Transverse colon (tissue), 4 donors: ENCODE measurements at regions not wholly inside any gene's neighbourhood (a gene's known extent, or its start where the extent isn't known, plus 50 kb on each side); places are given as distances from the start of the nearest gene placed in this dataset.

ENCODE experiments used
- DNase-seq: peaks from one replicate; pipeline ENCODE4 v3.0.0-alpha.2; 2019
- H3K27ac ChIP-seq, 4 donors: fragments of 200-600 bp; sonication (generic); 2 replicates each; pipeline ENCODE4 v1.5.1; 2016 to 2018; ENCODE audit warnings: inconsistent platforms in 4 of 4
- H3K27me3 ChIP-seq: fragments of 200-600 bp; sonication (generic); 2 replicates; pipeline ENCODE4 v1.5.1; 2017; ENCODE audit warnings: inconsistent platforms
- H3K36me3 ChIP-seq, 4 donors: fragments of 200-600 bp; sonication (generic); 2 replicates each; pipeline ENCODE4 v1.5.1; 2017 to 2019; ENCODE audit warnings: inconsistent platforms in 4 of 4
- H3K4me1 ChIP-seq, 4 donors: fragments of 200-600 bp; sonication (generic); 2 replicates each; pipeline ENCODE4 v1.5.1; 2017 to 2020; ENCODE audit warnings: inconsistent platforms in 4 of 4
- H3K4me3 ChIP-seq, 4 donors: fragments of 200-600 bp; sonication (generic); 1 replicate in 1 of 4; 2 replicates in 3 of 4; pipeline versions ENCODE4 v1.5.1 to v1.6.1; 2017 to 2019; ENCODE audit warnings: inconsistent platforms in 4 of 4
- H3K9me3 ChIP-seq, 2 donors: fragments of 200-600 bp; sonication (generic); 2 replicates each; pipeline ENCODE4 v1.5.1; 2017 to 2019; ENCODE audit warnings: inconsistent platforms in 2 of 2
- EP300 ChIP-seq: sonication (generic); formaldehyde crosslinking; IDR thresholded peaks from one replicate; pipeline ENCODE4 v1.6.1; 2017; ENCODE audit warnings: antibody characterized with exemption, low read depth
- POLR2A ChIP-seq: fragments of 450-650 bp; IDR thresholded peaks from one replicate; pipeline ENCODE4 v1.6.1; 2016; ENCODE audit warnings: antibody characterized with exemption, mild to moderate bottlenecking, moderate library complexity
- POLR2AphosphoS5 ChIP-seq, 3 donors: sonication (generic); formaldehyde crosslinking; IDR thresholded peaks; one replicate each; pipeline ENCODE4 v1.6.1; 2016; ENCODE audit warnings: antibody characterized with exemption in 3 of 3
- WGBS, 2 donors: methylation state at CpG; one replicate each; pipeline ENCODE4 v1.1.5; 2018; ENCODE audit warnings: low coverage in 1 of 2; 5-methylcytosine and 5-hydroxymethylcytosine counted together
- in situ Hi-C, 4 donors: fragments of 200-750 bp; cut with MboI; loops; one replicate each; pipeline versions ENCODE4 v1.15.0 to v1.15.1; 2017; ENCODE audit warnings: low sequenced_read_pairs in 3 of 4, low pct_ligation_motif_present in 1 of 4, low pct_unique_long_range_greater_than_20kb in 1 of 4
- intact Hi-C: fragments of 100-400 bp; cut with DNase I; formaldehyde crosslinking; loops from one replicate; pipeline ENCODE4 v1.15.1; 2023; ENCODE audit warnings: low total_unique reads
- TF ChIP-seq, protein P1 (sequence below), 5 experiments: fragments of 200-600 bp in 3 of 5; fragments of 450-650 bp in 2 of 5; sonication (generic) in 3 of 5; IDR thresholded peaks; 1 replicate in 2 of 5; 2 replicates in 3 of 5; pipeline ENCODE4 v1.5.1; 2016 to 2017; ENCODE audit warnings: antibody characterized with exemption in 5 of 5, inconsistent platforms in 3 of 5, mild to moderate bottlenecking in 2 of 5, moderate library complexity in 1 of 5

DNA sequence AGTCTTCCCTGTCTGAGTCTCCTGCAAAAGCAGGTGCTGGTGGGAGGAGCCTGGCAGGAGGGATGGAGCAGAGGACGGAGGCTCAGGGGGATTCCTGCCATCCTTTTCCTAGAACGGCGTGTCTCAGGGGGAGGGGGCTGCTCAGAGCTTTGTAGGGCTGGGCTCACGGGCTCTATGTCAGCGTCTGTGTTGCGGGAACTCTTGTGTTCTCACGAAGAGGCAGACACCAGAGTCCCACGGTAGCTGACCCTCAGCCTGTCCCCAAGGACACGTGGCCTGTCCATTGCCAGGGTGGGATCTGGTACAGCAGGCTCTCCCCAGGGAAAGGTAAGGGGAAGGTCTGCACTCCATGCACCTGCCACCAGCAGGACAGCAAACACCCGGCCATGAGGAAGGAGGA, 1505.2 kb downstream of the TBC1D22A start:
- intact Hi-C loops, result no loop called here

GRCh38 chr22:48265000-48265625, 1502.7 kb downstream of the TBC1D22A start:
- Histone ChIP-seq H3K36me3 (no peaks in the 10 kb centered on the region), H3K27me3 (no peaks in the 10 kb centered on the region), H3K4me3 (no peak overlapping the region), H3K27ac (no peak overlapping the region), H3K9me3 (no peaks in the 10 kb centered on the region), H3K4me1 (no peaks in the 10 kb centered on the region)
- in situ Hi-C loops (no loop called here), intact Hi-C loops (no loop called here)
- TF ChIP-seq POLR2A (no peak), POLR2AphosphoS5 (IDR thresholded peaks at IDR 0.05) (no peak), EP300 (no peak)
- TF ChIP-seq, protein P1, sequence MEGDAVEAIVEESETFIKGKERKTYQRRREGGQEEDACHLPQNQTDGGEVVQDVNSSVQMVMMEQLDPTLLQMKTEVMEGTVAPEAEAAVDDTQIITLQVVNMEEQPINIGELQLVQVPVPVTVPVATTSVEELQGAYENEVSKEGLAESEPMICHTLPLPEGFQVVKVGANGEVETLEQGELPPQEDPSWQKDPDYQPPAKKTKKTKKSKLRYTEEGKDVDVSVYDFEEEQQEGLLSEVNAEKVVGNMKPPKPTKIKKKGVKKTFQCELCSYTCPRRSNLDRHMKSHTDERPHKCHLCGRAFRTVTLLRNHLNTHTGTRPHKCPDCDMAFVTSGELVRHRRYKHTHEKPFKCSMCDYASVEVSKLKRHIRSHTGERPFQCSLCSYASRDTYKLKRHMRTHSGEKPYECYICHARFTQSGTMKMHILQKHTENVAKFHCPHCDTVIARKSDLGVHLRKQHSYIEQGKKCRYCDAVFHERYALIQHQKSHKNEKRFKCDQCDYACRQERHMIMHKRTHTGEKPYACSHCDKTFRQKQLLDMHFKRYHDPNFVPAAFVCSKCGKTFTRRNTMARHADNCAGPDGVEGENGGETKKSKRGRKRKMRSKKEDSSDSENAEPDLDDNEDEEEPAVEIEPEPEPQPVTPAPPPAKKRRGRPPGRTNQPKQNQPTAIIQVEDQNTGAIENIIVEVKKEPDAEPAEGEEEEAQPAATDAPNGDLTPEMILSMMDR (IDR thresholded peaks at IDR 0.05), result no peak
- no peak for DNase-seq
- WGBS, 2 donors, result 94 to 97% methylated on average over 14 to 33 of the region's 34 CpGs

More for the DNA sequence above, 1505.2 kb downstream of the TBC1D22A start:
- Histone ChIP-seq H3K4me3 (no peak overlapping the region), H3K4me1 (no peaks in the 10 kb centered on the region), H3K36me3 (no peaks in the 10 kb centered on the region), H3K27me3 (no peaks in the 10 kb centered on the region), H3K9me3 (no peaks in the 10 kb centered on the region), H3K27ac (no peak overlapping the region)
- WGBS, 2 donors, result 65% methylated on average over 9 of the region's 10 CpGs; no CpG with 5 or more reads in 1 of the 2 donors
- no peak for TF ChIP-seq POLR2A
- TF ChIP-seq, protein P1 (IDR thresholded peaks at IDR 0.05), result no peak
- TF ChIP-seq POLR2AphosphoS5 (IDR thresholded peaks at IDR 0.05), result no peak
- TF ChIP-seq EP300, result no peak
- DNase-seq, result no peak
- in situ Hi-C loops, result no loop called here

DNA sequence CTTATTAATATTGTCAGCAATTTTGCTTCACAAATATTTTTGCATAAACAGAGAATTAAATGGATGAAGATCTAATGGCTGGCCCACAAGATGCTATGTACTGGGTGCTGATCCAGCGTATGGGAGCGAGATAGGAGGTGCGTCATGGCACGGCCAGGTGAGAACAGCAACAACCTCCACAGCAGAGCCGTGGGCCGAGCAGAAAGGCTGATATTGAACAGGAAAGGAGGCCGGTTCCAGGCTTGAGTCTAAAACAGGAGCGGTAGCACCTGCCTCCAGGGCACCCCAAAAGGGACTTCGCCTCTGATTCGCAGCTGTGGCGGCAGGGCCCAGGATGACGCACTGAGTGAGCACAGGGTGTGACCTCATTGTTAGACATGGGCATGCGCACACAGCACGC, 1502.1 kb downstream of the TBC1D22A start:
- Histone ChIP-seq H3K4me1 (no peaks in the 10 kb centered on the region), H3K27me3 (no peaks in the 10 kb centered on the region), H3K4me3 (no peak overlapping the region), H3K36me3 (no peaks in the 10 kb centered on the region), H3K27ac (no peak overlapping the region), H3K9me3 (no peaks in the 10 kb centered on the region)
- 62 to 93% methylated on average over 3 to 14 of the region's 14 CpGs for WGBS, 2 donors
- DNase-seq, result no peak
- TF ChIP-seq, protein P1 (IDR thresholded peaks at IDR 0.05), result no peak
- TF ChIP-seq EP300 (no peak), POLR2A (no peak), POLR2AphosphoS5 (IDR thresholded peaks at IDR 0.05) (no peak)
- in situ Hi-C loops (no loop called here), intact Hi-C loops (no loop called here)

DNA sequence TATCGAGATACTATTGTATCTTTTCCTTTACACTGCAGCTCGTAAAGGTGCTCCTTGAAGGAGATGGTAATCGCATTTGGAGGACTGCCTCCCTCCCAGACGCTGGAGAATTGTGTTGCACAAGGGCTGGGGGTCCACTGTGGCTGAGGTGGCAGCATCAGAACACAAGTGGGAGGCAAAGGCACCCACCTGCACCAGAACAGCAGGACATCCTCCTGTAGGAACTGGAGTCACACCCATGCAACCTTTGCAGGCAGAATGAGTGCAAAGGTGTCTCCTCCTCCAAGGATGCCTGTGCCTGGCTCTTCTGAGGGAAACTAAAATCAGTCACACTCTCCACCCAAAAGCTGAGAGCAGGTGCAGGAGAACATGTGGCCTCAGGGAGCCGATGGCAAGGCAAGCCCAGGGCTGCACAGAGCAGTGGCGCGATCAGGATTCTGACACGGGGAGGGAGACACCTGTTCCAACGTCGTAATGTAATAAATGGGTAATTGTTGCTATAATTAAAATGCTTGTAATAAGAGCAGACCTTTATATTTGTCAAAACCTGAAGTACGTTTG, 1501.4 kb downstream of the TBC1D22A start:
- Histone ChIP-seq H3K27ac (no peak overlapping the region), H3K4me1 (no peaks in the 10 kb centered on the region), H3K9me3 (no peaks in the 10 kb centered on the region), H3K27me3 (no peaks in the 10 kb centered on the region), H3K4me3 (no peak overlapping the region), H3K36me3 (no peaks in the 10 kb centered on the region)
- intact Hi-C loops (no loop called here), in situ Hi-C loops (no loop called here)
- WGBS, 2 donors, result 17 to 56% methylated on average over 1 to 11 of the region's 11 CpGs
- no peak for DNase-seq
- TF ChIP-seq EP300, result no peak

DNA sequence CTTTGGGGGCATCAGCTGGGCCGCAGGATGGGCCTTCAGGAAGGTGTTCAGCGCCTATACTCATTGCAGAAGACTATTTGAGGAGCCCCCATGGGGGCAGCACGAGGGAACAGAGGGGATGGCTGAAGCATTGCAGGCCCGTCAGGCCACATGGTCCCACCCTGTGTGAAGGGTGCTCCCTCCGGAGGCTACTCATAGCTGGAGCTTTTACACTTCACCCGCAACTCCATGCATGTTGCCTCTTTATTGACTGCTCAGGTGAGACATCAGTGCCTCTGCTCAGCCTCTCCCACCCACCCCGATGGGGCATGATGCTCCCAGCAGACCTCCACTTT, 1500.9 kb downstream of the TBC1D22A start:
- no peaks in the 10 kb centered on the region for H3K9me3 ChIP-seq
- no peak overlapping the region for H3K27ac ChIP-seq
- intact Hi-C loops, result no loop called here
- H3K4me3 ChIP-seq, result no peak overlapping the region
- no peaks in the 10 kb centered on the region for H3K4me1 ChIP-seq
- DNase-seq, result no peak
- 81% methylated on average over 7 of the region's 7 CpGs; no CpG with 5 or more reads in 1 of the 2 donors for WGBS, 2 donors
- in situ Hi-C loops, result no loop called here
- no peaks in the 10 kb centered on the region for H3K36me3 ChIP-seq
- H3K27me3 ChIP-seq, result no peaks in the 10 kb centered on the region
- TF ChIP-seq, protein P1 (IDR thresholded peaks at IDR 0.05), result no peak
- no peak for TF ChIP-seq POLR2A
- TF ChIP-seq EP300, result no peak
- TF ChIP-seq POLR2AphosphoS5 (IDR thresholded peaks at IDR 0.05), result no peak
